HG02938 (cell line): ENCODE measurements at regions not wholly inside any gene's neighbourhood (a gene's known extent, or its start where the extent isn't known, plus 50 kb on each side); places are given as distances from the start of the nearest gene placed in this dataset.
"Not testable (repeated sequence)": the region's sequence is repeated elsewhere in the genome, so short reads cannot be mapped to it uniquely, and the experiment has no call there.

Experiments
- ATAC-seq: cut with Tn5 transposase; IDR thresholded peaks from one replicate; pipeline ENCODE4 v1.9.1; 2021; ENCODE audit warnings: mild to moderate bottlenecking, moderate library complexity; ENCODE audit not compliant: unreplicated experiment

GRCh38 chr2:220374282-220374681, 746.9 kb downstream of the SLC4A3 start:
- no peak for ATAC-seq

GRCh38 chr2:220377482-220378155, 750.2 kb downstream of the SLC4A3 start:
- no peak for ATAC-seq

GRCh38 chr2:220387758-220388157, 760.3 kb downstream of the SLC4A3 start:
- not testable (repeated sequence) for ATAC-seq

- ATAC-seq, result no peak
These were observed 766.3 kb downstream of the SLC4A3 start for GRCh38 chr2:220393711-220394110.

GRCh38 chr2:220394433-220394832, 767.0 kb downstream of the SLC4A3 start:
- no peak for ATAC-seq

GRCh38 chr2:220396287-220396686, 768.9 kb downstream of the SLC4A3 start:
- ATAC-seq, result no peak

GRCh38 chr2:220410296-220410695, 782.9 kb downstream of the SLC4A3 start:
- ATAC-seq, result no peak

- no peak for ATAC-seq
These were observed 790.1 kb downstream of the SLC4A3 start for GRCh38 chr2:220417503-220417902.

- ATAC-seq, result no peak
These were observed 792.2 kb downstream of the SLC4A3 start for GRCh38 chr2:220419647-220420046.

GRCh38 chr2:220420820-220421219, 793.4 kb downstream of the SLC4A3 start:
- ATAC-seq, result no peak

- no peak for ATAC-seq
These were observed 795.2 kb downstream of the SLC4A3 start for GRCh38 chr2:220422676-220423075.

GRCh38 chr2:220424561-220424960, 797.1 kb downstream of the SLC4A3 start:
- ATAC-seq, result no peak

GRCh38 chr2:220432645-220433044, 805.2 kb downstream of the SLC4A3 start:
- no peak for ATAC-seq

GRCh38 chr2:220433131-220433530, 805.7 kb downstream of the SLC4A3 start:
- ATAC-seq, result no peak

GRCh38 chr2:220434385-220434784, 807.0 kb downstream of the SLC4A3 start:
- no peak for ATAC-seq

GRCh38 chr2:220437938-220438337, 810.5 kb downstream of the SLC4A3 start:
- no peak for ATAC-seq

- no peak for ATAC-seq
These were observed 813.3 kb downstream of the SLC4A3 start for GRCh38 chr2:220440731-220441130.

- no peak for ATAC-seq
These were observed 814.0 kb downstream of the SLC4A3 start for GRCh38 chr2:220441404-220441803.

- ATAC-seq, result no peak
These were observed 814.6 kb downstream of the SLC4A3 start for GRCh38 chr2:220442012-220442411.

GRCh38 chr2:220445429-220446105, 818.1 kb downstream of the SLC4A3 start:
- ATAC-seq, result no peak

- no peak for ATAC-seq
These were observed 818.8 kb downstream of the SLC4A3 start for GRCh38 chr2:220446106-220446712.

- no peak for ATAC-seq
These were observed 823.4 kb downstream of the SLC4A3 start for GRCh38 chr2:220450846-220451245.
